ENCODE measurements at regions not wholly inside any gene's neighbourhood (a gene's known extent, or its start where the extent isn't known, plus 50 kb on each side); places are given as distances from the start of the nearest gene placed in this dataset.

DNA sequence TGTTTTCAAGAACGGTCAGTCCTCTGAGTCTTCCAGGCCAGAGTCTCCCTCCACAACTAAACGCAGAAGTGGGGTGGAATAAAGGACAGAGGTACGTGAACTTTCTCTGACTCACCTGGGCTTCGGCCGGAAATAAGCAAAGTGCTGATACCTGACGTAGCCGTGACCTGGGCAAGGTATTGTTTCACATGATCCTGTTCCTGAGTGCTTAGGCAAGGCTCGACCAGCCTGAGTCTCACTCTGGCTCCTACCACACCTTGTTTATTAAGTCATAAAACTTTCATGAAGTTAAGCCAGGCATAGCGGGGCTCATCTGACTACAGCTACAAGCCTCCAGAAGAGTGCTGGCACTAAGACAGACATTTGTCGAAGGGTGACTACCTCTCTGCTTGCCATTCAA lies 327.5 kb downstream of the SETD4 start:
- Histone ChIP-seq H3K4me3 (no peak overlapping the region), H3K4me1 (peaks cover 0 to 6% (median 0%) of the 10 kb centered on the region in 4 donors), H3K27me3 (no peaks in the 10 kb centered on the region), H3K9me3 (no peaks in the 10 kb centered on the region), H3K27ac (no peak overlapping the region), H3K36me3 (no peaks in the 10 kb centered on the region)
- TF ChIP-seq POLR2A (IDR thresholded peaks at IDR 0.05) (no peak), EP300 (IDR thresholded peaks at IDR 0.05) (no peak)
- TF ChIP-seq, protein P1, sequence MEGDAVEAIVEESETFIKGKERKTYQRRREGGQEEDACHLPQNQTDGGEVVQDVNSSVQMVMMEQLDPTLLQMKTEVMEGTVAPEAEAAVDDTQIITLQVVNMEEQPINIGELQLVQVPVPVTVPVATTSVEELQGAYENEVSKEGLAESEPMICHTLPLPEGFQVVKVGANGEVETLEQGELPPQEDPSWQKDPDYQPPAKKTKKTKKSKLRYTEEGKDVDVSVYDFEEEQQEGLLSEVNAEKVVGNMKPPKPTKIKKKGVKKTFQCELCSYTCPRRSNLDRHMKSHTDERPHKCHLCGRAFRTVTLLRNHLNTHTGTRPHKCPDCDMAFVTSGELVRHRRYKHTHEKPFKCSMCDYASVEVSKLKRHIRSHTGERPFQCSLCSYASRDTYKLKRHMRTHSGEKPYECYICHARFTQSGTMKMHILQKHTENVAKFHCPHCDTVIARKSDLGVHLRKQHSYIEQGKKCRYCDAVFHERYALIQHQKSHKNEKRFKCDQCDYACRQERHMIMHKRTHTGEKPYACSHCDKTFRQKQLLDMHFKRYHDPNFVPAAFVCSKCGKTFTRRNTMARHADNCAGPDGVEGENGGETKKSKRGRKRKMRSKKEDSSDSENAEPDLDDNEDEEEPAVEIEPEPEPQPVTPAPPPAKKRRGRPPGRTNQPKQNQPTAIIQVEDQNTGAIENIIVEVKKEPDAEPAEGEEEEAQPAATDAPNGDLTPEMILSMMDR (IDR thresholded peaks at IDR 0.05): no peak
- WGBS, 2 donors: 93 to 95% methylated on average over 10 of the region's 10 CpGs
- no peak for DNase-seq (ENCODE audit: low spot score in 2 of 2)

- TF ChIP-seq, protein P1 (IDR thresholded peaks at IDR 0.05): no peak
- TF ChIP-seq EP300 (IDR thresholded peaks at IDR 0.05): no peak
- no peak for TF ChIP-seq POLR2A (IDR thresholded peaks at IDR 0.05)
- 88 to 90% methylated on average over 8 of the region's 8 CpGs for WGBS, 2 donors
- Histone ChIP-seq H3K27ac (no peak overlapping the region), H3K27me3 (no peaks in the 10 kb centered on the region), H3K36me3 (no peaks in the 10 kb centered on the region), H3K4me3 (no peak overlapping the region), H3K4me1 (no peaks in the 10 kb centered on the region), H3K9me3 (no peaks in the 10 kb centered on the region)
- no peak for DNase-seq (ENCODE audit: low spot score in 2 of 2)
Measured at GRCh38 chr21:35730325-35730724, 330.0 kb downstream of the SETD4 start.

DNA sequence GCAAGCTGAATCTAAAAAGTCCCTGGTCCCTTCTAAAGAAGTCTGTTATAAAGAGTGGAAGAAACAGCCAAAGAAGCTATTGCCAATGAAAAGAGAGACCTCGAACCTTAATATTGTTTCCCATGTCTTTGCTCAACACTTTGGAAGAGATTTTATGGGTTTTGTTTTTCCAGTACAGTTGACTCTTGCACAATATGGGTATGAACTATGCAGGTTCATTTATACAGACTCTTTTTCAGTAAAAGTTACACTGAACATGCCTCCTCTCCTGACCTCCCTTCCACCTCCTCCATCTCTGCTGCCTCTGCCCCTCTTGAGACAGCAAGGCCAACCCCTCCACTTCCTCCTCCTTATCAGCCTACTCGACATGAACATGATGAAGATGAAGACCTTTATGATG lies 332.5 kb downstream of the SETD4 start:
- TF ChIP-seq, protein P1 (IDR thresholded peaks at IDR 0.05): no peak
- TF ChIP-seq POLR2A (IDR thresholded peaks at IDR 0.05) (no peak), EP300 (IDR thresholded peaks at IDR 0.05) (no peak)
- Histone ChIP-seq H3K4me1 (no peaks in the 10 kb centered on the region), H3K27ac (no peak overlapping the region), H3K27me3 (no peaks in the 10 kb centered on the region), H3K9me3 (no peaks in the 10 kb centered on the region), H3K36me3 (no peaks in the 10 kb centered on the region), H3K4me3 (no peak overlapping the region)
- WGBS, 2 donors: 68 to 73% methylated on average over 2 of the region's 2 CpGs
- DNase-seq (ENCODE audit: low spot score in 2 of 2): no peak

DNA sequence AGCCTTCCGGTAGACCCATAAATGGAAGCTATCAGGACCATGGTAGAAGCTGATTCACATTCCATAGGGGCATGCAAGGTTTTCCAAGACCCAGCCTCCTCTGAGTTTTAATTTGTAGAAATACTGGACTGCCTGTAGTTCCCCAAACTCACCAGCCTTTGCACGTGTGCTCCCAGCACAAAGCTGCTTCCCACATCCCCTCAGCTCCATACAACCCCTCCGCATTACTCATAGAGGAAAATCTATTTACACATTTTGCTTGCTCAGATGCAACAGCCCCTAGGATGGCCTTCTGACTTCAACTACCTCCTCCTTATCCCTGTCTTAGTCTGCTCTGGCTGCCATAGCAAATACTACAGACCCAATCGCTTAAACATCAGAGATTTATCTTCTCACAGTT lies 336.2 kb downstream of the SETD4 start:
- H3K27me3 ChIP-seq: no peaks in the 10 kb centered on the region
- no peak overlapping the region for H3K4me3 ChIP-seq
- 92 to 93% methylated on average over 4 of the region's 4 CpGs for WGBS, 2 donors
- TF ChIP-seq POLR2A (IDR thresholded peaks at IDR 0.05): no peak
- TF ChIP-seq, protein P1 (IDR thresholded peaks at IDR 0.05): no peak
- no peak for TF ChIP-seq EP300 (IDR thresholded peaks at IDR 0.05)
- H3K4me1 ChIP-seq: peaks cover 0 to 15% (median 8%) of the 10 kb centered on the region in 4 donors
- no peak overlapping the region for H3K27ac ChIP-seq
- no peaks in the 10 kb centered on the region for H3K36me3 ChIP-seq
- DNase-seq (ENCODE audit: low spot score in 2 of 2): no peak
- H3K9me3 ChIP-seq: no peaks in the 10 kb centered on the region

GRCh38 chr21:35721701-35722100 lies 338.6 kb downstream of the SETD4 start:
- Histone ChIP-seq H3K36me3 (no peaks in the 10 kb centered on the region), H3K4me3 (no peak overlapping the region), H3K4me1 (peaks cover 0 to 15% (median 8%) of the 10 kb centered on the region in 4 donors), H3K27me3 (no peaks in the 10 kb centered on the region), H3K27ac (no peak overlapping the region), H3K9me3 (peaks cover 0 to 2% (median 0%) of the 10 kb centered on the region in 4 donors)
- DNase-seq (ENCODE audit: low spot score in 2 of 2): no peak
- TF ChIP-seq, protein P1 (IDR thresholded peaks at IDR 0.05): no peak
- TF ChIP-seq POLR2A (IDR thresholded peaks at IDR 0.05) (no peak), EP300 (IDR thresholded peaks at IDR 0.05) (no peak)
- 67 to 95% methylated on average over 4 of the region's 4 CpGs for WGBS, 2 donors

All from tibial nerve (tissue), 4 donors.